ENCODE measurements at regions not wholly inside any gene's neighbourhood (a gene's known extent, or its start where the extent isn't known, plus 50 kb on each side); places are given as distances from the start of the nearest gene placed in this dataset.

GRCh38 chr12:84470361-84470760 is 442.2 kb downstream of the SLC6A15 start:
- Histone ChIP-seq H3K27ac (ENCODE audit: control insufficient read depth, insufficient read depth, low read length) (no peak overlapping the region), H4K20me1 (ENCODE audit: control insufficient read depth, extremely low read depth, insufficient read depth, low read length) (no peaks in the 10 kb centered on the region), H3K9ac (ENCODE audit: control insufficient read depth, extremely low read depth, insufficient read depth, low read length) (no peak overlapping the region), H2AFZ (ENCODE audit: control insufficient read depth, low read length) (peak overlapping the region; percentile 10), H3K27me3 (ENCODE audit: control insufficient read depth, extremely low read depth, insufficient read depth, low read length) (no peaks in the 10 kb centered on the region), H3K4me1 (ENCODE audit: control insufficient read depth, extremely low read depth, insufficient read depth, low read length) (no peaks in the 10 kb centered on the region), H3K9me3 (ENCODE audit: control insufficient read depth, low read depth, low read length) (no peaks in the 10 kb centered on the region), H3K36me3 (ENCODE audit: control insufficient read depth in 2 of 2, extremely low read depth in 1 of 2, insufficient read depth in 2 of 2, low read length in 2 of 2) (no peaks in the 10 kb centered on the region), H3K4me3 (ENCODE audit: control insufficient read depth in 2 of 3, extremely low read depth in 1 of 3, insufficient read depth in 2 of 3, low read depth in 1 of 3, low read length in 3 of 3) (no peak overlapping the region), H3K4me2 (ENCODE audit: control insufficient read depth, extremely low read depth, insufficient read depth, low read depth, low read length) (no peak overlapping the region), H3K9me1 (ENCODE audit: control insufficient read depth, extremely low read depth, insufficient read depth, low read length) (no peaks in the 10 kb centered on the region), H3K79me2 (ENCODE audit: control insufficient read depth, insufficient read depth, low read length) (no peaks in the 10 kb centered on the region)
- DNase-seq (ENCODE audit: low read depth, low spot score) = no peak
- no peak for FAIRE-seq
- dilution Hi-C loops (cut with MboI; ENCODE audit: extremely low pct_ligation_motif_present, low sequenced_read_pairs) = no loop called here
- TF ChIP-seq, protein P1, sequence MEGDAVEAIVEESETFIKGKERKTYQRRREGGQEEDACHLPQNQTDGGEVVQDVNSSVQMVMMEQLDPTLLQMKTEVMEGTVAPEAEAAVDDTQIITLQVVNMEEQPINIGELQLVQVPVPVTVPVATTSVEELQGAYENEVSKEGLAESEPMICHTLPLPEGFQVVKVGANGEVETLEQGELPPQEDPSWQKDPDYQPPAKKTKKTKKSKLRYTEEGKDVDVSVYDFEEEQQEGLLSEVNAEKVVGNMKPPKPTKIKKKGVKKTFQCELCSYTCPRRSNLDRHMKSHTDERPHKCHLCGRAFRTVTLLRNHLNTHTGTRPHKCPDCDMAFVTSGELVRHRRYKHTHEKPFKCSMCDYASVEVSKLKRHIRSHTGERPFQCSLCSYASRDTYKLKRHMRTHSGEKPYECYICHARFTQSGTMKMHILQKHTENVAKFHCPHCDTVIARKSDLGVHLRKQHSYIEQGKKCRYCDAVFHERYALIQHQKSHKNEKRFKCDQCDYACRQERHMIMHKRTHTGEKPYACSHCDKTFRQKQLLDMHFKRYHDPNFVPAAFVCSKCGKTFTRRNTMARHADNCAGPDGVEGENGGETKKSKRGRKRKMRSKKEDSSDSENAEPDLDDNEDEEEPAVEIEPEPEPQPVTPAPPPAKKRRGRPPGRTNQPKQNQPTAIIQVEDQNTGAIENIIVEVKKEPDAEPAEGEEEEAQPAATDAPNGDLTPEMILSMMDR (optimal IDR thresholded peaks at IDR 0.05 in 1 of 3, IDR thresholded peaks at IDR 0.05 in 1 of 3, conservative IDR thresholded peaks at IDR 0.05 in 1 of 3; ENCODE audit: extremely low read depth in 1 of 3, insufficient read depth in 2 of 3, low read length in 3 of 3) = no peak
- no peak for TF ChIP-seq EZH2 (IDR thresholded peaks at IDR 0.05; ENCODE audit: low read length)

GRCh38 chr12:84464616-84465015 is 448.0 kb downstream of the SLC6A15 start:
- Histone ChIP-seq H3K27ac (ENCODE audit: control insufficient read depth, insufficient read depth, low read length) (no peak overlapping the region), H3K4me1 (ENCODE audit: control insufficient read depth, extremely low read depth, insufficient read depth, low read length) (no peaks in the 10 kb centered on the region), H2AFZ (ENCODE audit: control insufficient read depth, low read length) (no peak overlapping the region), H4K20me1 (ENCODE audit: control insufficient read depth, extremely low read depth, insufficient read depth, low read length) (no peaks in the 10 kb centered on the region), H3K36me3 (ENCODE audit: control insufficient read depth in 2 of 2, extremely low read depth in 1 of 2, insufficient read depth in 2 of 2, low read length in 2 of 2) (no peaks in the 10 kb centered on the region), H3K79me2 (ENCODE audit: control insufficient read depth, insufficient read depth, low read length) (no peaks in the 10 kb centered on the region), H3K4me2 (ENCODE audit: control insufficient read depth, extremely low read depth, insufficient read depth, low read depth, low read length) (no peak overlapping the region), H3K9me3 (ENCODE audit: control insufficient read depth, low read depth, low read length) (no peaks in the 10 kb centered on the region), H3K27me3 (ENCODE audit: control insufficient read depth, extremely low read depth, insufficient read depth, low read length) (no peaks in the 10 kb centered on the region), H3K9me1 (ENCODE audit: control insufficient read depth, extremely low read depth, insufficient read depth, low read length) (no peaks in the 10 kb centered on the region), H3K4me3 (ENCODE audit: control insufficient read depth in 2 of 3, extremely low read depth in 1 of 3, insufficient read depth in 2 of 3, low read depth in 1 of 3, low read length in 3 of 3) (no peak overlapping the region), H3K9ac (ENCODE audit: control insufficient read depth, extremely low read depth, insufficient read depth, low read length) (no peak overlapping the region)
- TF ChIP-seq, protein P1 (optimal IDR thresholded peaks at IDR 0.05 in 1 of 3, IDR thresholded peaks at IDR 0.05 in 1 of 3, conservative IDR thresholded peaks at IDR 0.05 in 1 of 3; ENCODE audit: extremely low read depth in 1 of 3, insufficient read depth in 2 of 3, low read length in 3 of 3) = no peak
- TF ChIP-seq EZH2 (IDR thresholded peaks at IDR 0.05; ENCODE audit: low read length) = no peak
- DNase-seq (ENCODE audit: low read depth, low spot score) = no peak
- FAIRE-seq = no peak
- dilution Hi-C loops (cut with MboI; ENCODE audit: extremely low pct_ligation_motif_present, low sequenced_read_pairs) = no loop called here

Data from keratinocyte (primary cell).